NCI-H1417 treated with DMSO at 0.1 percent for 48 hours (cell line): ENCODE measurements at regions not wholly inside any gene's neighbourhood (a gene's known extent, or its start where the extent isn't known, plus 50 kb on each side); places are given as distances from the start of the nearest gene placed in this dataset.
"Not testable (repeated sequence)": the region's sequence is repeated elsewhere in the genome, so short reads cannot be mapped to it uniquely, and the experiment has no call there.

Source experiments
- DNase-seq: peaks from one replicate; lab custom pipeline; 2025; lab: John Stamatoyannopoulos, UW

DNA sequence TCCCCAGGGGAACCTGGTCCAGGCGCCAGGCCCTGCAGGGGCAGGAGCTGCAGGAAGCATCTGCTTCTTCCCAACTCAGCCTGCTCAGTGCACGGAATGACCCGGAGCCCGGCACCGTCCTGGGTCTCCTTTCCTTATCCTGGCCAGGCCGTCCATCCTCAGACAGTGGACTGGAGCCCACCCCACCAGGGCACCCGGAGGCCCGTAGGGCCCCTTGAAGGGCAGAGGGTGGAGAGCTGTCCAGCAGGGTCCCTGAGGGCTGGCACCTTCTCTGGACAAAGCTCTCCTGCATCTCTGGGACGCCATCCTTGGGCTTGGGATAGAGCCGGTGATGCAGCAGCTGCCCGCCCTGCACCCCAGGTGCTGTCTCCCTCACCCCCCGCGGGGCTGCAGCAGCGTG lies 207.9 kb downstream of the TMEM121 start:
- not testable (repeated sequence) for DNase-seq

DNA sequence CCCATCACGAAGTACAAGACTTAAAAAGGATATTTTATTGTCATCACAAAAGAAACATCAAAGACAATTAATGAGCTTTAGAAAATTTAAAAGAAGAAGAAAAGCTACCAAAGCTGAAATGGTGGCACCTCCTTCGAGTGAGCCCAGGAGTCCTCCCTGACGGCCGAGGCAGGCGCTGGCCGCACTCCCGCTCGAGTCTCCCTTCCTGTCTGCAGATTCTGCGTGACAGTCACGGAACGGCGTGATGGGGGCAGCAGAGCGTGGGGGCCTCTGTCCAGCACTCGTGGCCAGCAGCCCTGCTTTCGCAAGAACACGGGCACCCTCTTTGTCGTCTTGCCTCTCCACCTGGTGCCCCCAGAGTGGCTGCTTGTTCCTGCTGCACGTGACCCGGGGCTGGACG lies 209.9 kb downstream of the TMEM121 start:
- not testable (repeated sequence) for DNase-seq

DNA sequence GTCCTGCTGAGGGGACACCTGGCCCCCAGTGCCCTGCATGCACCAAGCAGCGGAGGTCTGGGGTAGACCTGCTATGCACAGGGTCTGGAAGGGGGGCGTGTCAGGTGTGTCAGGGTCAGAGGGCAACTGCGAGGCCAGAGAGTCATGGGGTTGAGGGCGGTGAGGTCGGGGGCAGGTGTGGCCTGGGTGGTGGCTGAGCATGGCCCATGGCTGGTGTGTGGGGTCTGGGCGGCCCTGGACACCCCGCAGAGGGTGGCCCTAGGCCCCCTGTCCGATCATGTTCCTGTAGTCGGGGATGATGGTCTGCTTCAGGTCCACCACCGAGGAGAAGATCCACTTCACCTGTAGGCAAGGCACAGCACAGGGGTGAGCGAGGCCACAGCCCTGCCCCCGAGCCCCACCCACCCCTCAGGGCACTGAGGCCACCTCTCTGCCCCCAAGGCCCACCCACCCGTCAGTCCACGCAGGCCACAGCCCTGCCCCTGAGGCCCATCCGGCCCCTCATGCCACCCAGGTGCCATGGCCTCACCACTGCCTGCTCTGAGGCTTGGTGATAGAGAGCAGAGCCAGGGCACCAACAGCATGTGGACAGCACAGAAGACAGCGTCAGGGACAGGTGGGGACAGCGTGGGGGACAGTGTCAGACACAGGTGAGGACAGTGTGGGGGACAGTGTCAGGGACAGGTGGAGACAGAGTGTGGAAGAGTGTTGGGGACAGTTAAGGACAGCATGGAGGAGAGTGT lies 211.3 kb downstream of the TMEM121 start:
- no peak for DNase-seq

- no peak for DNase-seq
Observed at GRCh38 chr14:105738638-105739037, 212.3 kb downstream of the TMEM121 start.

DNA sequence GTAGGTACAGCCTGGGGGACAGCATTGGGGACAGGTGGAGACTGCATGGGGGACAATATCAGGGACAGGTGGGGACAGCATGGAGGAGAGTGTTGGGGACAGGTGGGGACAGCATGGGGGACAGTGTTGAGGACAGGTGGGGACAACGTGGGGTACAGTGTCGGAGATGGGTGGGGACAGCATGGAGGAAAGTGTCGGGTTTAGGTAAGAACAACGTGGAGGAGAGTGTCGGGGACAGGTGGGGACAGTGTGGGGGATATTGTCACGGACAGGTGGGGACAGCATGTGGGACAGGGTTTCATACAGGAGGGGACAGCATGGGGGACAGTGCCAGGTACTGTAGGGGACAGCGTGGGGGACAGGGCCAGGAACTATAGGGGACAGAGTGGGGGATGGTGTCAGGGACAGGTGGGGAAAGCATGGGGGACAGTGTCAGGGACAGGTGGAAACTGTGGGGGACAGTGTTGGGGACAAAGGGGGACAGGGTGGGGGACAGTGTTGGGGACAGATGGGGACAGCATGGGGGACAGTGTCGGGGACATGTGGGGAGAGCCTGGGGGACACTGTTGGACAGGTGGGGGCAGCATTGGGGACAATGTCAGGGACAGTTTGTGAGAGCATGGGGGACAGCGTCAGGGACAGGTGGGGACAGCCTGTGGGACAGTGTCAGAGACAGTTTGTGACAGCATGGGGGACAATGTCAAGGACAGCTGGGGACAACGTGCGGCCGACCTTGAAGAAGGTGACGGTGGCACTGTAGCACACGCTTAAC lies 213.1 kb downstream of the TMEM121 start:
- DNase-seq: no peak

GRCh38 chr14:105740272-105740671 lies 213.9 kb downstream of the TMEM121 start:
- not testable (repeated sequence) for DNase-seq

DNA sequence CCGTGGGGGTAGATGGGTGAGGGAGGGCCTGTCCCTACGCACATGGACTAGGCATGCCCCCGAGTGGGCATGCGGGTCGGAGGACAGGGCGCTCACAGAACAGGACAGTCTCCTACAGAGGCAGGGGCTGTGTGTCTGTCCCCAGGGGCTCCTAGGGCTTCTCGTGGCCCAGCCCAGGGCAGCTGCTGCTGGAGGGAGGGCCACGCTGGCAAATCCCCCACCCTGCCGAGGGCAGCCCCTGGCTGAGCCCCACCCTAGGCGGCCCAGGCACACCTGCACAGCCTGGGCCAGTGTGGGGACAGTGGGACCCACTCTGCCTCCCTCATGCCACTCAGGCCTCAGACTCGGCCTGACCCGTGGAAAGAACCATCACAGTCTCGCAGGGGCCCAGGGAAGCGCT lies 214.6 kb downstream of the TMEM121 start:
- DNase-seq: not testable (repeated sequence)

GRCh38 chr14:105741707-105742530 lies 215.5 kb downstream of the TMEM121 start:
- DNase-seq: not testable (repeated sequence)

DNA sequence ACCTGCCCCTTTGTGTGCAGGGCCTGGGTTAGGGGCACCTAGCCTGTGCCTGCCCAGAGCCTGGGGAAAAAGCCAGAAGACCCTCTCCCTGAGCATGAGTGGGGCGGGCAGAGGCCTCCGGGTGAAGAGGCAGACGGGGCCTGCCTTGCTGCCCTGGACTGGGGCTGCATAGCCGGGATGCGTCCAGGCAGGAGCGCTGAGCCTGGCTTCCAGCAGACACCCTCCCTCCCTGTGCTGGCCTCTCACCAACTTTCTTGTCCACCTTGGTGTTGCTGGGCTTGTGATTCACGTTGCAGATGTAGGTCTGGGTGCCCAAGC lies 216.1 kb downstream of the TMEM121 start:
- DNase-seq: no peak

DNA sequence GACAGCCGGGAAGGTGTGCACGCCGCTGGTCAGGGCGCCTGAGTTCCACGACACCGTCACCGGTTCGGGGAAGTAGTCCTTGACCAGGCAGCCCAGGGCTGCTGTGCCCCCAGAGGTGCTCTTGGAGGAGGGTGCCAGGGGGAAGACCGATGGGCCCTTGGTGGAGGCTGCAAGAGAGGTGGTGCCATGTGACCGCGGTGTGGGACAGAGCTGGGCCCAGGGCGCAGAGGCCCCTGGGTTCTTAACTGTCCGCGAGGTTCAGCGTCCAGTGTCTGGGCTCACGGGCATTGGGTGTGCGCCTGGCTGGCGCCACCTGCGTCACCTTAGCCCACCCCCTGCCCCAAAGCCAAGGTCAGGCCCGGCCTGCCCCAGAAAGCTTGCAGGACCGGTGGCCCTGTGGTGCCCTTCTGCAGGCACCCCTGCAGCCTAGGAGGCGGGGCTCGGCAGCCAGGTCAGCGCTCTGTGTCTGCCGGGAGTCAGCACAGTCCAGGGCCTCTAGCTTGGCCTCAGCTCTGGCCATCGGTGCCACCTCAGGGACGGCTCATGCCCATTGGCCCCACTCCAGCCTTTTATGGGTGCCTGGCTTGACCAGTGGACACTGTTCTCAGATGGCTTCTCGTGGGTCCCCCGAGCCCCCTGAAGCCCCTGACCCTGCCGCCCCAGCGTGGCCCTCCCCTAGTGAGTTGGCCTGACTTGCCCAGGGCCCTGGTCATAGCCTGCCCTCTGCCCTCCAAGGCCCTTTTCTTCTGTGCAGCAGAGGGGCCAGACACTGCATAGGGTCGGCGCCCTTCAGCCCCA lies 216.7 kb downstream of the TMEM121 start:
- DNase-seq: not testable (repeated sequence)

GRCh38 chr14:105744213-105744787 lies 217.9 kb downstream of the TMEM121 start:
- DNase-seq: not testable (repeated sequence)

DNA sequence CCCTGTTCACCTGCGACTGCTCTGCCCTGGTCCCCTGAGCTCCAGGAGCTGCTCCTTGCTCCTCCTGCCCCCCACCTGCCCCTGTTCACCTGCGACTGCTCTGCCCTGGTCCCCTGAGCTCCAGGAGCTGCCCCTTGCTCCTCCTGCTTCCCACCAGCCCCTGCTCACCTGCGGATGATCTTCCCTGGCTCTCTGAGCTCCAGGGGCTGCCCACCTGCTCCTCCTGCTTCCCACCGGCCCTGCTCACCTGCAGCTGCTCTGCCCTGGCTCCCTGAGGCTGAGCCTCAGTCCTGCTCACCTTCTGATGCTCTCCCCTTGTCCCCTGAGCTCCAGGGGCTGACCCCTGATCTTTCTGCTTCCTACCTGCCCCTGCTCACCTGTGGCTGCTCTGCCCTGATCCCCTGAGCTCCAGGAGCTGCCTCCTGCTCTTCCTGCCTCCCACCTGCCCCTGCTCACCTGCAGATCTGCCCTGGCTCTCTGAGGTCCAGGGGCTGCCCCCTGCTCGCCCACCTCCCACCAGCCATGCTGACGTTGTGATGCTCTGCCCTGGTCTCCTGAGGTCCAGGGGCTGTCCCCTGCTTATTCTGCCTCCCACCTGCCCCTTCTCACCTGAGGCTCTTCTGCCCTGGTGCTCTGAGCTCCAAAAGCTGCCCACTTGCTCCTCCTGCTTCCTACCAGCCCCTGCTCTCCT lies 219.2 kb downstream of the TMEM121 start:
- DNase-seq: no peak

- DNase-seq: no peak
Observed at GRCh38 chr14:105746124-105746514, 219.7 kb downstream of the TMEM121 start.

GRCh38 chr14:105746800-105747502 lies 220.6 kb downstream of the TMEM121 start:
- DNase-seq: not testable (repeated sequence)

- DNase-seq: not testable (repeated sequence)
Observed at GRCh38 chr14:105747503-105748203, 221.3 kb downstream of the TMEM121 start.

DNA sequence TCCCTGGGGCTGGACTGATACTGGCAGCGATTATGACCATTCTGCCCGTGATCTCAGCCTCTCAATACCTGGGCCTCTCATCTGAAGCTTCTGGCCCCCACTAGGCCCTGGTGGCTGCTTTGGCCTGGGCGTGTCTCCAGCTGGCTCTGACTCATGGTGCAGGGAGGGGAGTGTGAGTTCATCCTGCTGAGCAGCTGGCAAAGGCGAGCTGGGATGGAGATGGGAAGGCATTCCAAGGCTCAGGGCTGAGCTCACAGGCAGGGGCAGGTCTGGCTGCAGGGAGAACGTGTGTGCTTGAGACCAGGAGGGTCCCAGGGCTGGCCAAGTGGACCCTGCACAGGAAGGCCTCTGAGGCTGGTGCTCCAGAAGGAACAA lies 221.8 kb downstream of the TMEM121 start:
- DNase-seq: no peak

DNA sequence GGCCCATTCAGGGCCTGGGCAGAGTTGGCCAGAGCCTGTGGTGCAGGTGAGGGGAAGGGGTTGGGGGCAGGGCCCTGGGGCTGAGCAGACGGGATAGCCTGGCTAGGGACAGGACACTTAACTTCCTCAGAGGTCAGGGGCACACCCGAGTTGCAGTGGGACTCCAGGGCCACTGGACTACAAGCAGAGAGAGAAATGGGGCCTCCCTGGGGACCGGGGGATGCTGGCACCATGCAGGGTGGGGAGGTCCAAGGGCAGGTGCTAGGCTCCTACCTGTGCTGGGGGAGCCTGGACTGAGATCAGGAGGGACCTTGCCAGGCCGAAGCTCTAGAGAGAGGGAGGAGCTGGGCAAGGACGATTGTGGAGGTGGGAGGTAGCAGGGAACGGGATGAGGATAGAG lies 222.3 kb downstream of the TMEM121 start:
- DNase-seq: not testable (repeated sequence)

DNA sequence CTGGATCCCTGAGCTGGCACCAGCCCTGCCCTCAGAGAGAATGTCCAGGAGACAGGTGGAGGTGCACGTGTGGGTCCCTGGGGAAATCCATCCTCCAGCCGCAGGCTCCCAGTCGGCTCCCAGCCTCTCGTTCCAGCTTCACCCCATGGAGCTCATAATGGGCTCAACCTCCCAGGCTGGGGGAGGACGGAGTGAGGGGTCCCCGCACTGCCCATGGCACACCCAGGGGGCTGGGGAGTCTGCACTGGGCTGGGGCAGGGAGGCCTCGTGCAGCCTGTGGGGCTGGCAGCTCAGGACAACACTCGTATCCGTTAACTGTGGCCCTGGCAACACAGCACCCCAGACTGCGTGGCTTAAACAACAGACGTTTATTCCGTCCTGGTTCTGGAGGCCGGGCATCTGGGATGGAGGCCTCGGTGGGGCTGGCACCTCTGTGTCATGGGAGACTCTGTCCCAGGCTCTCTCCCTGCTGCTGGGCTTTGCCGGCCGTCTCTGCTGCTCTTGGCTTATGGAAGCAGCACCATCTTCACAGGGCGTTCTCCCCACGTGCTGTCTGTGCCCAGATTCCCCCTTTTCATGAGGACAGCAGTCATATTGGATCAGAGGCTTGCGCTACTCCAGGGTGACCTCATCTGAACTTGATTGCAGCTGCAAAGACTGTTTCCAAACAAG lies 223.6 kb downstream of the TMEM121 start:
- not testable (repeated sequence) for DNase-seq

GRCh38 chr14:105751291-105751751 lies 224.9 kb downstream of the TMEM121 start:
- DNase-seq: not testable (repeated sequence)
